ENCODE measurements at regions not wholly inside any gene's neighbourhood (a gene's known extent, or its start where the extent isn't known, plus 50 kb on each side); places are given as distances from the start of the nearest gene placed in this dataset.
"Not testable (repeated sequence)": the region's sequence is repeated elsewhere in the genome, so short reads cannot be mapped to it uniquely, and the experiment has no call there.

GRCh38 chr10:3399756-3400155, 227.2 kb upstream of the PITRM1 start:
- no peak for DNase-seq

GRCh38 chr10:3398825-3399646, 226.5 kb upstream of the PITRM1 start:
- DNase-seq: no peak

GRCh38 chr10:3397846-3398245, 225.3 kb upstream of the PITRM1 start:
- DNase-seq: no peak

- no peak for DNase-seq
These were observed 224.6 kb upstream of the PITRM1 start for GRCh38 chr10:3397231-3397630.

- no peak for DNase-seq
These were observed 223.5 kb upstream of the PITRM1 start for GRCh38 chr10:3396116-3396515.

GRCh38 chr10:3395458-3395861, 222.9 kb upstream of the PITRM1 start:
- no peak for DNase-seq

GRCh38 chr10:3395041-3395440, 222.5 kb upstream of the PITRM1 start:
- DNase-seq: no peak

- no peak for DNase-seq
These were observed 221.4 kb upstream of the PITRM1 start for GRCh38 chr10:3393958-3394357.

- no peak for DNase-seq
These were observed 219.1 kb upstream of the PITRM1 start for GRCh38 chr10:3391657-3392056.

- DNase-seq: no peak
These were observed 216.5 kb upstream of the PITRM1 start for GRCh38 chr10:3389130-3389529.

GRCh38 chr10:3385487-3385886, 212.9 kb upstream of the PITRM1 start:
- no peak for DNase-seq

- DNase-seq: no peak
These were observed 209.5 kb upstream of the PITRM1 start for GRCh38 chr10:3382092-3382491.

GRCh38 chr10:3380406-3381050, 207.9 kb upstream of the PITRM1 start:
- DNase-seq: no peak

- no peak for DNase-seq
These were observed 204.0 kb upstream of the PITRM1 start for GRCh38 chr10:3376631-3377030.

GRCh38 chr10:3375505-3375904, 202.9 kb upstream of the PITRM1 start:
- no peak for DNase-seq

- DNase-seq: no peak
These were observed 202.3 kb upstream of the PITRM1 start for GRCh38 chr10:3374914-3375313.

GRCh38 chr10:3373374-3374027, 200.9 kb upstream of the PITRM1 start:
- DNase-seq: not testable (repeated sequence)

- DNase-seq: no peak
These were observed 199.7 kb upstream of the PITRM1 start for GRCh38 chr10:3372281-3372680.

- DNase-seq: not testable (repeated sequence)
These were observed 199.0 kb upstream of the PITRM1 start for GRCh38 chr10:3371624-3372023.

- DNase-seq: no peak
These were observed 194.3 kb upstream of the PITRM1 start for GRCh38 chr10:3366735-3367405.

- DNase-seq: no peak
These were observed 193.5 kb upstream of the PITRM1 start for GRCh38 chr10:3366043-3366442.

GRCh38 chr10:3365630-3366029, 193.0 kb upstream of the PITRM1 start:
- no peak for DNase-seq

GRCh38 chr10:3364768-3365480, 192.3 kb upstream of the PITRM1 start:
- no peak for DNase-seq
